OCI-LY7 (cell line): ENCODE measurements at regions not wholly inside any gene's neighbourhood (a gene's known extent, or its start where the extent isn't known, plus 50 kb on each side); places are given as distances from the start of the nearest gene placed in this dataset.
"Not testable (repeated sequence)": the region's sequence is repeated elsewhere in the genome, so short reads cannot be mapped to it uniquely, and the experiment has no call there.

Experiments
- BruUV-seq: library from RNA; stranded (reverse); fragments of 400-500 nt; replicated peaks from 2 replicates; lab custom pipeline; 2021; lab: Mats Ljungman, UMichigan
- CTCF ChIA-PET: fragments of 300-600 bp; sonication (Branson Sonifier 250); formaldehyde crosslinking; loops from one replicate; lab custom pipeline; 2022; ENCODE audit warnings: antibody characterized with exemption; ENCODE audit not compliant: unreplicated experiment; lab: Charles Lee
- POLR2A ChIA-PET: fragments of 300-600 bp; sonication (Branson Sonifier 250); formaldehyde crosslinking; loops from one replicate; lab custom pipeline; 2022; ENCODE audit warnings: antibody characterized with exemption; lab: Charles Lee
- DNase-seq: peaks from one replicate; pipeline ENCODE4 v3.0.0-alpha.2; 2015; ENCODE audit warnings: low spot score
- H2AFZ ChIP-seq: fragments of 200-600 bp; sonication (generic), shearing (Covaris generic); 2 replicates; pipeline ENCODE4 v1.6.1; 2014; ENCODE audit warnings: mild to moderate bottlenecking, antibody characterized with exemption, low read length, moderate library complexity
- H3K27ac ChIP-seq: fragments of 200-600 bp; sonication (generic); 2 replicates; pipeline ENCODE4 v1.5.1; 2014; ENCODE audit warnings: mixed run types, low read depth, mild to moderate bottlenecking, moderate library complexity, low read length, inconsistent platforms; ENCODE audit not compliant: poor library complexity, severe bottlenecking
- H3K36me3 ChIP-seq: fragments of 200-600 bp; sonication (generic); 2 replicates; pipeline ENCODE4 v1.6.1; 2014; ENCODE audit warnings: mild to moderate bottlenecking, antibody characterized with exemption, low read length, moderate library complexity, mixed read lengths; ENCODE audit not compliant: insufficient read depth
- H3K4me1 ChIP-seq: fragments of 200-600 bp; sonication (generic); 2 replicates; pipeline ENCODE4 v1.5.1; 2014; ENCODE audit warnings: mild to moderate bottlenecking, low read length; ENCODE audit not compliant: insufficient read depth, poor library complexity, severe bottlenecking
- H3K4me2 ChIP-seq: fragments of 200-600 bp; sonication (generic); 2 replicates; pipeline ENCODE4 v1.6.1; 2014; ENCODE audit warnings: mild to moderate bottlenecking, low read length
- H3K4me3 ChIP-seq: fragments of 200-600 bp; sonication (generic); 2 replicates; pipeline ENCODE4 v1.5.1; 2014; ENCODE audit warnings: mild to moderate bottlenecking, low read depth, low read length; ENCODE audit not compliant: poor library complexity, severe bottlenecking
- H3K79me2 ChIP-seq: fragments of 200-600 bp; sonication (generic); 2 replicates; pipeline ENCODE4 v1.6.1; 2016; ENCODE audit warnings: low read depth, mild to moderate bottlenecking, low read length, moderate library complexity, mixed read lengths; ENCODE audit not compliant: insufficient read depth
- H3K9me2 ChIP-seq: fragments of 200-600 bp; sonication (generic); 2 replicates; pipeline ENCODE4 v1.6.1; 2016; ENCODE audit warnings: mild to moderate bottlenecking, low read length, mixed read lengths; ENCODE audit not compliant: insufficient read depth
- H3K9me3 ChIP-seq: fragments of 200-600 bp; sonication (generic); 2 replicates; pipeline ENCODE4 v1.6.1; 2014; ENCODE audit warnings: mild to moderate bottlenecking, mixed run types, low read length, mixed read lengths
- H4K20me1 ChIP-seq: fragments of 200-600 bp; sonication (generic); 2 replicates; pipeline ENCODE4 v1.6.1; 2014; ENCODE audit warnings: mild to moderate bottlenecking, antibody characterized with exemption, low read length, moderate library complexity, mixed read lengths; ENCODE audit not compliant: insufficient read depth
- EZH2phosphoT487 ChIP-seq: fragments of 200-600 bp; sonication (generic); IDR thresholded peaks from 2 replicates; pipeline ENCODE4 v1.6.1; 2018; ENCODE audit warnings: low read depth, borderline replicate concordance, mild to moderate bottlenecking, mixed run types, antibody characterized with exemption, low read length, moderate library complexity, mixed read lengths
- intact Hi-C: fragments of 100-400 bp; cut with micrococcal nuclease; formaldehyde crosslinking; loops from one replicate; pipeline ENCODE4 v1.10.0; 2022; ENCODE audit not compliant: unreplicated experiment
- TF ChIP-seq, protein P1 (sequence below): fragments of 200-600 bp; sonication (generic); conservative IDR thresholded peaks from 2 replicates; pipeline ENCODE4 v1.5.1; 2014; ENCODE audit warnings: mild to moderate bottlenecking, antibody characterized with exemption, low read length, moderate library complexity, mixed read lengths

DNA sequence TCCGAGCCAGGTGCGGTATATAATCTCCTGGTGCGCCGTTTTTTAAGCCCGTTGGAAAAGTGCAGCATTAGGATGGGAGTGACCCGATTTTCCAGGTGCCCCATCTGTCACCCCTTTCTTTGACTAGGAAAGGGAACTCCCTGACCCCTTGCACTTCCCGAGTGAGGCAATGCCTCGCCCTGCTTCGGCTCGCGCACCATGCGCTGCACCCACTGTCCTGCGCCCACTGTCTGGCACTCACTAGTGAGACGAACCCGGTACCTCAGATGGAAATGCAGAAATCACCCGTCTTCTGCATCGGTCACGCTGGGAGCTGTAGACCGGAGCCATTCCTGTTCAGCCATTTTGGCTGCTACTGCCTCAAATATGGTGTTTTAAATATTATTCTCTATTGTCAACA, 198.0 kb downstream of the MEIS1 start:
- H3K4me1 ChIP-seq, H3K9me3 ChIP-seq, H3K9me2 ChIP-seq, CTCF ChIA-PET, H4K20me1 ChIP-seq, H3K4me3 ChIP-seq, H3K79me2 ChIP-seq, H2AFZ ChIP-seq, H3K27ac ChIP-seq, DNase-seq, BruUV-seq, intact Hi-C loops, H3K4me2 ChIP-seq, H3K36me3 ChIP-seq: not testable (repeated sequence)
- POLR2A ChIA-PET, result interaction anchor here (0.6 kb wide), 1 partner anchor 600 kb away, joined by 5 read pairs; no protein-coding TSS in a partner anchor

DNA sequence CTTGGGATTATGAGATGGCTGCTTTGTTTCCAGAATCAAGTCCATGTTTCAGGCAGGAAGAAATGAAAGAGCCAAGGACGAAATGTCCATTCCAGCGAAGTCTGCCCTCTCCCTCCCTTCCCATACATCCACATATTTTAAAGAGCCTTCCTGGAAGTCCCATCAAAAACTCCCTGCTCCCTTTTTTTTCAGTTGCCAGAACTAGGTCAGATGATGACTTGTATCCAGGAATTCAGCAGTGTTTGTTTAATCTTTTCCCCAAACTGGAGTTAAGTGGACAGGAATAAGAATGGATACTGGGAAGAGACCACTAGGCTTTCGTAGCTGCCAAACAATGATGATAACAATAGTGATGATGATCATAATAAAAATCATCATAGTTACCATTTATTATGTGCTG, 198.7 kb downstream of the MEIS1 start:
- no peaks in the 10 kb centered on the region for H4K20me1 ChIP-seq
- intact Hi-C loops, result no loop called here
- BruUV-seq, result no TSS peak
- no peaks in the 10 kb centered on the region for H3K9me3 ChIP-seq
- no peak overlapping the region for H3K27ac ChIP-seq
- H3K36me3 ChIP-seq, result no peaks in the 10 kb centered on the region
- H2AFZ ChIP-seq, result no peak overlapping the region
- no peaks in the 10 kb centered on the region for H3K9me2 ChIP-seq
- no peak overlapping the region for H3K4me3 ChIP-seq
- POLR2A ChIA-PET, result no interaction called here
- no peaks in the 10 kb centered on the region for H3K79me2 ChIP-seq
- CTCF ChIA-PET, result no interaction called here
- no peak overlapping the region for H3K4me2 ChIP-seq
- no peak for DNase-seq
- no peaks in the 10 kb centered on the region for H3K4me1 ChIP-seq
- no peak for TF ChIP-seq EZH2phosphoT487
- TF ChIP-seq, protein P1, sequence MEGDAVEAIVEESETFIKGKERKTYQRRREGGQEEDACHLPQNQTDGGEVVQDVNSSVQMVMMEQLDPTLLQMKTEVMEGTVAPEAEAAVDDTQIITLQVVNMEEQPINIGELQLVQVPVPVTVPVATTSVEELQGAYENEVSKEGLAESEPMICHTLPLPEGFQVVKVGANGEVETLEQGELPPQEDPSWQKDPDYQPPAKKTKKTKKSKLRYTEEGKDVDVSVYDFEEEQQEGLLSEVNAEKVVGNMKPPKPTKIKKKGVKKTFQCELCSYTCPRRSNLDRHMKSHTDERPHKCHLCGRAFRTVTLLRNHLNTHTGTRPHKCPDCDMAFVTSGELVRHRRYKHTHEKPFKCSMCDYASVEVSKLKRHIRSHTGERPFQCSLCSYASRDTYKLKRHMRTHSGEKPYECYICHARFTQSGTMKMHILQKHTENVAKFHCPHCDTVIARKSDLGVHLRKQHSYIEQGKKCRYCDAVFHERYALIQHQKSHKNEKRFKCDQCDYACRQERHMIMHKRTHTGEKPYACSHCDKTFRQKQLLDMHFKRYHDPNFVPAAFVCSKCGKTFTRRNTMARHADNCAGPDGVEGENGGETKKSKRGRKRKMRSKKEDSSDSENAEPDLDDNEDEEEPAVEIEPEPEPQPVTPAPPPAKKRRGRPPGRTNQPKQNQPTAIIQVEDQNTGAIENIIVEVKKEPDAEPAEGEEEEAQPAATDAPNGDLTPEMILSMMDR, result no peak

DNA sequence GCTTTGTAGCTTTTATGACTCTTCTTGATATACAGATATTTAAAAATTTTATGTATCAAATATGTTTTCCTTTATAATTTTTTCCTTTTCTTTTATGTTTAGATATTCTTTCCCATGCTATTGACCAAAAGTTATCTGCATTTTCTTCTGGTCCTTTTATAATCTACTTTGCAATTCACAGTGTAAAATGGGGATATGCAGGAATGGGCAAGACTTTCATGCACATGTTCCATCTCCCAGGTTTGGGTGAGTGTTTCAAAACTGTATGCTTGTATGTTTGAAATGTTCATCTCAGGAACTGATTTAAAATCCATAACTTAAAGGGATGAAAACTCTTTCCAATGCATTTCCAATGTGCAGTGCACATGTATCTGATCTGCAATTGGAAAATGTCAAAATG, 199.9 kb downstream of the MEIS1 start:
- intact Hi-C loops, result no loop called here
- Histone ChIP-seq H3K9me3 (no peaks in the 10 kb centered on the region), H3K4me2 (no peak overlapping the region), H2AFZ (no peak overlapping the region), H3K36me3 (no peaks in the 10 kb centered on the region), H3K9me2 (no peaks in the 10 kb centered on the region), H3K27ac (no peak overlapping the region), H3K4me3 (no peak overlapping the region), H3K79me2 (no peaks in the 10 kb centered on the region), H4K20me1 (no peaks in the 10 kb centered on the region), H3K4me1 (no peaks in the 10 kb centered on the region)
- BruUV-seq, result no TSS peak
- ChIA-PET POLR2A (no interaction called here), CTCF (no interaction called here)
- no peak for TF ChIP-seq EZH2phosphoT487
- no peak for DNase-seq

DNA sequence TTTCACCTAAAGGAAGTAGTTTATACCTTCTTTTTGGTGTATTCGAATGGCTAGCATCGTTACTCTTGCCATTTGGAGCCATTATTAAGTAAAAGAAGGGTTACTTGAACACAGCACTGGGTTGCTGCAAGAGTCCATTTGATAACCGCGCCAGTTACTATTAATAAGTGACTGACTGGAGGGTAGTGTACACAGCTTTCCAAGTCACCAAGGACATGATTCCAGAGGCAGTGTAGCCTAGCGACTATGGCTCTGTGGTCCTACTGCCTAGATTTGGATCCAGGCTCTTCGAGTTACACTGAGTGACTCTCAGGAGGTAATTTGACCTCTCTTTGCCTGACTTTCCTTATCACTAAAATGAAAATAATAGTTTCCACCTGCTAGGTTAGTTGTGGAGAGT, 206.8 kb downstream of the MEIS1 start:
- POLR2A ChIA-PET, result no interaction called here
- CTCF ChIA-PET, result no interaction called here
- no peaks in the 10 kb centered on the region for H3K9me2 ChIP-seq
- no peaks in the 10 kb centered on the region for H3K4me1 ChIP-seq
- no peak overlapping the region for H3K4me3 ChIP-seq
- H3K79me2 ChIP-seq, result no peaks in the 10 kb centered on the region
- no peak overlapping the region for H2AFZ ChIP-seq
- no peaks in the 10 kb centered on the region for H3K9me3 ChIP-seq
- no peaks in the 10 kb centered on the region for H3K36me3 ChIP-seq
- H3K27ac ChIP-seq, result no peak overlapping the region
- no peak overlapping the region for H3K4me2 ChIP-seq
- no peaks in the 10 kb centered on the region for H4K20me1 ChIP-seq
- no peak for DNase-seq
- TF ChIP-seq EZH2phosphoT487, result no peak
- TF ChIP-seq, protein P1, result no peak
- intact Hi-C loops, result no loop called here
- BruUV-seq, result no TSS peak

DNA sequence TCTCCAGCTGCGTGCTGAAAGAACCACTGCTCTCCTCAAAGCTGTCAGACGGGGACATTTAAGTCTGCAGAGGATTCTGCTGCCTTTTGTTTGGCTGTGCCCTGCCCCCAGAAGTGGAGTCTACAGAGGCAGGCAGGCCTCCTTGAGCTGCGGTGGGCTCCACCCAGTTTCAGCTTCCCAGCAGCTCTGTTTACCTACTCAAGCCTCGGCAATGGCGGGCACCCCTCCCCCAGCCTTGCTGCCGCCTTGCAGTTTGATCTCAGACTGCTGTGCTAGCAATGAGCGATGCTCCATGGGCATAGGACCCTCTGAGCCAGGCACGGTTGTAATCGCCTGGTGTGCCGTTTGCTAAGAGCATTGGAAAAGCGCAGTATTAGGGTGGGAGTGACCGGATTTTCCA, 213.2 kb downstream of the MEIS1 start:
- H3K4me1 ChIP-seq, POLR2A ChIA-PET, H3K36me3 ChIP-seq, H3K27ac ChIP-seq, H3K79me2 ChIP-seq, H3K9me2 ChIP-seq, BruUV-seq, intact Hi-C loops, H3K4me3 ChIP-seq, CTCF ChIA-PET, H3K9me3 ChIP-seq, DNase-seq, H4K20me1 ChIP-seq, H3K4me2 ChIP-seq, H2AFZ ChIP-seq: not testable (repeated sequence)
